SK-N-SH treated with all-trans-retinoic acid at 6 μM for 48 hours (cell line): ENCODE measurements at regions not wholly inside any gene's neighbourhood (a gene's known extent, or its start where the extent isn't known, plus 50 kb on each side); places are given as distances from the start of the nearest gene placed in this dataset.

Experiments
- ATAC-seq: fragments of 200-7000 bp; cut with Tn5 transposase; 3 replicates; pipeline ENCODE4 v1.9.1; 2020; ENCODE audit warnings: mild to moderate bottlenecking, moderate library complexity
- ARNTL ChIP-seq: fragments of 450-650 bp; formaldehyde crosslinking; IDR thresholded peaks from 2 replicates; pipeline ENCODE4 v1.5.0; 2020; ENCODE audit warnings: low read depth, mild to moderate bottlenecking, moderate library complexity, borderline replicate concordance
- BACH2 ChIP-seq: fragments of 250-450 bp; sonication (Bioruptor Pico); IDR thresholded peaks from 2 replicates; pipeline ENCODE4 v1.9.0; 2021; ENCODE audit warnings: mild to moderate bottlenecking, borderline replicate concordance
- CSDC2 ChIP-seq: fragments of 250-450 bp; sonication (Bioruptor Pico); IDR thresholded peaks from 2 replicates; pipeline ENCODE4 v1.5.0; 2020; ENCODE audit warnings: mild to moderate bottlenecking, moderate library complexity
- ESRRG ChIP-seq: fragments of 250-450 bp; sonication (Bioruptor Pico); IDR thresholded peaks from 2 replicates; pipeline ENCODE4 v1.6.1; 2021; ENCODE audit warnings: mild to moderate bottlenecking
- GLIS3 ChIP-seq: fragments of 250-450 bp; sonication (Bioruptor Pico); IDR thresholded peaks from 2 replicates; pipeline ENCODE4 v1.5.0; 2020; ENCODE audit warnings: mild to moderate bottlenecking, moderate library complexity
- ISL1 ChIP-seq: fragments of 250-450 bp; sonication (Bioruptor Pico); IDR thresholded peaks from 2 replicates; pipeline ENCODE4 v2.1.2; 2022; ENCODE audit warnings: mild to moderate bottlenecking, moderate library complexity
- OSR1 ChIP-seq: fragments of 250-450 bp; sonication (Bioruptor Pico); IDR thresholded peaks from 2 replicates; pipeline ENCODE4 v1.8.0; 2022; ENCODE audit warnings: moderate library complexity, mild to moderate bottlenecking, inconsistent platforms
- PPARA ChIP-seq: fragments of 250-450 bp; sonication (Bioruptor Pico); IDR thresholded peaks from 2 replicates; pipeline ENCODE4 v1.5.0; 2020; ENCODE audit warnings: mild to moderate bottlenecking, borderline replicate concordance
- RARB ChIP-seq: fragments of 250-450 bp; sonication (Bioruptor Pico); IDR thresholded peaks from 2 replicates; pipeline ENCODE4 v1.8.0; 2021; ENCODE audit warnings: mild to moderate bottlenecking, moderate library complexity
- SNAI2 ChIP-seq: fragments of 250-450 bp; sonication (Bioruptor Pico); IDR thresholded peaks from 2 replicates; pipeline ENCODE4 v1.5.0; 2020; ENCODE audit warnings: mild to moderate bottlenecking, moderate library complexity
- TCF4 ChIP-seq: fragments of 250-450 bp; sonication (Bioruptor Pico); IDR thresholded peaks from 2 replicates; pipeline ENCODE4 v1.8.0; 2021; ENCODE audit warnings: mild to moderate bottlenecking, moderate library complexity, borderline replicate concordance
- TOX ChIP-seq: fragments of 250-450 bp; sonication (Bioruptor Pico); IDR thresholded peaks from 2 replicates; pipeline ENCODE4 v1.8.0; 2021; ENCODE audit warnings: mild to moderate bottlenecking, moderate library complexity, borderline replicate concordance
- ZC3H10 ChIP-seq: fragments of 250-450 bp; sonication (Bioruptor Pico); IDR thresholded peaks from 2 replicates; pipeline ENCODE4 v1.5.1; 2021; ENCODE audit warnings: mild to moderate bottlenecking, moderate library complexity
- ZFP30 ChIP-seq: fragments of 450-650 bp; formaldehyde crosslinking; IDR thresholded peaks from 2 replicates; pipeline ENCODE4 v1.5.0; 2022; ENCODE audit warnings: mild to moderate bottlenecking, moderate library complexity
- ZNF565 ChIP-seq: fragments of 450-650 bp; formaldehyde crosslinking; conservative IDR thresholded peaks from 2 replicates; pipeline ENCODE4 v1.5.0; 2020; ENCODE audit warnings: low read depth, mild to moderate bottlenecking, moderate library complexity
- ZNF70 ChIP-seq: fragments of 450-650 bp; formaldehyde crosslinking; IDR thresholded peaks from 2 replicates; pipeline ENCODE4 v1.5.0; 2020; ENCODE audit warnings: mild to moderate bottlenecking, moderate library complexity
- ZNF8 ChIP-seq: fragments of 450-650 bp; formaldehyde crosslinking; IDR thresholded peaks from 2 replicates; pipeline ENCODE4 v1.5.0; 2020; ENCODE audit warnings: mild to moderate bottlenecking, moderate library complexity
- TF ChIP-seq, protein P1 (sequence below): fragments of 250-450 bp; sonication (Bioruptor Pico); IDR thresholded peaks from 2 replicates; pipeline ENCODE4 v1.8.0; 2020; ENCODE audit warnings: mild to moderate bottlenecking, moderate library complexity, borderline replicate concordance
- TF ChIP-seq, protein P2 (sequence below): fragments of 250-450 bp; sonication (Bioruptor Pico); IDR thresholded peaks from 2 replicates; pipeline ENCODE4 v1.5.1; 2021; ENCODE audit warnings: mild to moderate bottlenecking, moderate library complexity
- TF ChIP-seq, protein P3 (sequence below): fragments of 250-450 bp; sonication (Bioruptor Pico); IDR thresholded peaks from 2 replicates; pipeline ENCODE4 v1.5.0; 2020; ENCODE audit warnings: mild to moderate bottlenecking, moderate library complexity
- TF ChIP-seq, protein P4 (sequence below): fragments of 250-450 bp; sonication (Bioruptor Pico); IDR thresholded peaks from 2 replicates; pipeline ENCODE4 v1.8.0; 2021; ENCODE audit warnings: low read depth, mild to moderate bottlenecking, moderate library complexity, borderline replicate concordance
- TF ChIP-seq, protein P5 (sequence below): fragments of 250-450 bp; sonication (Bioruptor Pico); IDR thresholded peaks from 2 replicates; pipeline ENCODE4 v1.5.1; 2020; ENCODE audit warnings: low read depth, mild to moderate bottlenecking, moderate library complexity

DNA sequence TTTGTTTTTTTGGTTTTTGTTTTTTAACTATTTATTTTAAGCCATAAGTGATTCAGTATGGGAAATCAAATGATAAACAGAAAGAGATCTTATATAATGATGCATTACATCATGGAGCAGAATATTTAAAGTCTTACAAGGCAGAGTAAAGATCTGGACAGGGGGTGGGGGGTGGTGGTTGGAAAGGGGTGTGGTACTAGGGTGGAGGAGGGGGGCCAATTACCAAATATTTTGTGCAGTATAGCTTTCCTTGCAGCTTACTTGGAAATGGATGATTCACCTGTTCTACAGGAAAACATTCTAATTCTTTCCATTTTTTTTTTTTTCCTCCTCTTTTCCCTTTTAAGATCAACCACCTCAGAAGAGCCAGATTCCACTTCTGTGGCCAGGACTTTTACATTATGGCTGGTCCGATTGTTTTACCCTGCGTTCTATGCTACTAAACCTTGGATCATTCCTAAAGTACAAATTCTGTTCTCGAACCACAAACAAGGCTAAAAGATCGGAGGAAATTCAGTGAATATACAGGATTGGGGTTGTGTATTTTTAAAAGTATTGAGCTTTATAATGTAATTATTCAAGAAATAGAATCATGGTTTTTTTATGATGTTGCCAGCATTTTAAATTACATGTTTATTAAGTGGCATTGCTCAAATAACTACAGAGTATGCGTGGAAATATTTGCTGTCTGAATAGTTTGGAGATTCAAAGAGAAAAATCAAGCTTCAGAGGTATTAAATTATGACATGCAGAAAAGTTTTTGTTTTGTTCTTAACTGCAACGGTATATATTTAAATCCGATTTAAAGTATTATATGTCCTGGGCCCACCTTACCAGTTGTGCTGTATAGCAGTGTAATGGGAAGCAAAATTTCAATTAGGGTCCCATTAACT, 859.5 kb downstream of the USP25 start:
- no peak for ATAC-seq
- TF ChIP-seq ZC3H10 (CRISPR knock-in tag) = no peak
- no peak for TF ChIP-seq ZNF70
- no peak for TF ChIP-seq OSR1 (CRISPR knock-in tag)
- no peak for TF ChIP-seq TCF4
- TF ChIP-seq CSDC2 (CRISPR knock-in tag) = no peak
- TF ChIP-seq, protein P1, sequence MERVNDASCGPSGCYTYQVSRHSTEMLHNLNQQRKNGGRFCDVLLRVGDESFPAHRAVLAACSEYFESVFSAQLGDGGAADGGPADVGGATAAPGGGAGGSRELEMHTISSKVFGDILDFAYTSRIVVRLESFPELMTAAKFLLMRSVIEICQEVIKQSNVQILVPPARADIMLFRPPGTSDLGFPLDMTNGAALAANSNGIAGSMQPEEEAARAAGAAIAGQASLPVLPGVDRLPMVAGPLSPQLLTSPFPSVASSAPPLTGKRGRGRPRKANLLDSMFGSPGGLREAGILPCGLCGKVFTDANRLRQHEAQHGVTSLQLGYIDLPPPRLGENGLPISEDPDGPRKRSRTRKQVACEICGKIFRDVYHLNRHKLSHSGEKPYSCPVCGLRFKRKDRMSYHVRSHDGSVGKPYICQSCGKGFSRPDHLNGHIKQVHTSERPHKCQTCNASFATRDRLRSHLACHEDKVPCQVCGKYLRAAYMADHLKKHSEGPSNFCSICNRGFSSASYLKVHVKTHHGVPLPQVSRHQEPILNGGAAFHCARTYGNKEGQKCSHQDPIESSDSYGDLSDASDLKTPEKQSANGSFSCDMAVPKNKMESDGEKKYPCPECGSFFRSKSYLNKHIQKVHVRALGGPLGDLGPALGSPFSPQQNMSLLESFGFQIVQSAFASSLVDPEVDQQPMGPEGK (CRISPR knock-in tag) = no peak
- TF ChIP-seq BACH2 = no peak
- TF ChIP-seq RARB (CRISPR knock-in tag) = no peak
- no peak for TF ChIP-seq ESRRG (CRISPR knock-in tag)
- TF ChIP-seq, protein P2, sequence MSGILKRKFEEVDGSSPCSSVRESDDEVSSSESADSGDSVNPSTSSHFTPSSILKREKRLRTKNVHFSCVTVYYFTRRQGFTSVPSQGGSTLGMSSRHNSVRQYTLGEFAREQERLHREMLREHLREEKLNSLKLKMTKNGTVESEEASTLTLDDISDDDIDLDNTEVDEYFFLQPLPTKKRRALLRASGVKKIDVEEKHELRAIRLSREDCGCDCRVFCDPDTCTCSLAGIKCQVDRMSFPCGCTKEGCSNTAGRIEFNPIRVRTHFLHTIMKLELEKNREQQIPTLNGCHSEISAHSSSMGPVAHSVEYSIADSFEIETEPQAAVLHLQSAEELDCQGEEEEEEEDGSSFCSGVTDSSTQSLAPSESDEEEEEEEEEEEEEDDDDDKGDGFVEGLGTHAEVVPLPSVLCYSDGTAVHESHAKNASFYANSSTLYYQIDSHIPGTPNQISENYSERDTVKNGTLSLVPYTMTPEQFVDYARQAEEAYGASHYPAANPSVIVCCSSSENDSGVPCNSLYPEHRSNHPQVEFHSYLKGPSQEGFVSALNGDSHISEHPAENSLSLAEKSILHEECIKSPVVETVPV (CRISPR knock-in tag) = no peak
- no peak for TF ChIP-seq ZNF8
- no peak for TF ChIP-seq TOX
- TF ChIP-seq ZNF565 = no peak
- TF ChIP-seq, protein P3, sequence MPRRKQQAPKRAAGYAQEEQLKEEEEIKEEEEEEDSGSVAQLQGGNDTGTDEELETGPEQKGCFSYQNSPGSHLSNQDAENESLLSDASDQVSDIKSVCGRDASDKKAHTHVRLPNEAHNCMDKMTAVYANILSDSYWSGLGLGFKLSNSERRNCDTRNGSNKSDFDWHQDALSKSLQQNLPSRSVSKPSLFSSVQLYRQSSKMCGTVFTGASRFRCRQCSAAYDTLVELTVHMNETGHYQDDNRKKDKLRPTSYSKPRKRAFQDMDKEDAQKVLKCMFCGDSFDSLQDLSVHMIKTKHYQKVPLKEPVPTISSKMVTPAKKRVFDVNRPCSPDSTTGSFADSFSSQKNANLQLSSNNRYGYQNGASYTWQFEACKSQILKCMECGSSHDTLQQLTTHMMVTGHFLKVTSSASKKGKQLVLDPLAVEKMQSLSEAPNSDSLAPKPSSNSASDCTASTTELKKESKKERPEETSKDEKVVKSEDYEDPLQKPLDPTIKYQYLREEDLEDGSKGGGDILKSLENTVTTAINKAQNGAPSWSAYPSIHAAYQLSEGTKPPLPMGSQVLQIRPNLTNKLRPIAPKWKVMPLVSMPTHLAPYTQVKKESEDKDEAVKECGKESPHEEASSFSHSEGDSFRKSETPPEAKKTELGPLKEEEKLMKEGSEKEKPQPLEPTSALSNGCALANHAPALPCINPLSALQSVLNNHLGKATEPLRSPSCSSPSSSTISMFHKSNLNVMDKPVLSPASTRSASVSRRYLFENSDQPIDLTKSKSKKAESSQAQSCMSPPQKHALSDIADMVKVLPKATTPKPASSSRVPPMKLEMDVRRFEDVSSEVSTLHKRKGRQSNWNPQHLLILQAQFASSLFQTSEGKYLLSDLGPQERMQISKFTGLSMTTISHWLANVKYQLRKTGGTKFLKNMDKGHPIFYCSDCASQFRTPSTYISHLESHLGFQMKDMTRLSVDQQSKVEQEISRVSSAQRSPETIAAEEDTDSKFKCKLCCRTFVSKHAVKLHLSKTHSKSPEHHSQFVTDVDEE (CRISPR knock-in tag) = no peak
- no peak for TF ChIP-seq GLIS3 (CRISPR knock-in tag)
- TF ChIP-seq ZFP30 = no peak
- no peak for TF ChIP-seq SNAI2 (CRISPR knock-in tag)
- no peak for TF ChIP-seq ARNTL
- TF ChIP-seq, all 23 proteins: peak for 0

DNA sequence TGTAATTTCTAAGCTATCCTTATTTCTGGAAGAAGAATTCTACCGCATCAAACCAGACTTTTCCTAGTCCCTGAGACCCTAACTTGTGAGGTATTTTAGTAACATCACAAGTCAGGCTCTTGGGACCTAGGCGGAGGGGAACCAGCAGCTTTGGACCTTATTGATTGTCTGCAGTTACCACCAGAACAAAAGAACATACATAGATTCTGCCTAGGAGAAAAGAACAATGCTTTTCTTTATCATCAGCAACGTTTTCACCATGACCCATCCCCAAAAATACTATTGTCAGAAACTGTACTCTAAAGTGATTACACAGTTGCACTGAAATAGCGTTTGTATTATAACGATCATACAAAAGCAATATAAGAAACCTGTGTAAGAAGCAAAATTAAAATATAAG, 860.4 kb downstream of the USP25 start:
- no peak for ATAC-seq
- TF ChIP-seq, protein P2 (CRISPR knock-in tag) = no peak
- no peak for TF ChIP-seq ARNTL
- TF ChIP-seq, protein P3 (CRISPR knock-in tag) = no peak
- TF ChIP-seq, all 23 proteins: peak for 0

DNA sequence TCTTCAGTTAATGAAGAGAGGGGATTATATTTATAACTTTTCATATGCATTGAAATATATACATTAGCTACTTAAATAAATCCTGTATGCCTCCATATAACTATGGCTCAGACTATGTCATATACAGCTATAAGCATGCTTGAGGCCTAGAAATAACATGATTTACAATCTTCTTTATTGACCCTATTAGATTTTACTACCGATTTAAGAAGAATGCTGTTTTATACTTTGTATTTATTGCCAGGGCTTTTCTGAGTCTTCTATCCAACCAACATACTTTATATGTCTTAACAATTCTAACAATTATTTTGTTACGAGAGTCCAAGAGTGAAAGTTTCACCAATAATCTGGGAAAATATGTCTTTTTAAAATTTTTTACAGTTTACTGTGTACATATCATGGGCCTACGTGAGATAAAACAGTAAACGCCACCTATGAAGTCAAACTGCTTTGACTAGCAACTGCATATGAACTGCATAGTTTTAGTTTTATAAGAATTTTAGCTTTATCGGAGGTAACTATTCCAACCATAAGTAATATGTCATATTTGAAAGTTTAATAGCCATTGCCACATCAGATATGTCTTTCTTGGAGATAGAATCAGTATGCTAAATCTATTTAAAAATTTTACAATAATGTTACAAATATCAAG, 861.0 kb downstream of the USP25 start:
- ATAC-seq = no peak
- TF ChIP-seq ZC3H10 (CRISPR knock-in tag) (no peak), GLIS3 (CRISPR knock-in tag) (no peak), BACH2 (no peak), ZFP30 (no peak), RARB (CRISPR knock-in tag) (no peak), ZNF8 (no peak), ISL1 (CRISPR knock-in tag) (no peak), PPARA (CRISPR knock-in tag) (no peak), OSR1 (CRISPR knock-in tag) (no peak), ZNF70 (no peak), ESRRG (CRISPR knock-in tag) (no peak)
- TF ChIP-seq, protein P4, sequence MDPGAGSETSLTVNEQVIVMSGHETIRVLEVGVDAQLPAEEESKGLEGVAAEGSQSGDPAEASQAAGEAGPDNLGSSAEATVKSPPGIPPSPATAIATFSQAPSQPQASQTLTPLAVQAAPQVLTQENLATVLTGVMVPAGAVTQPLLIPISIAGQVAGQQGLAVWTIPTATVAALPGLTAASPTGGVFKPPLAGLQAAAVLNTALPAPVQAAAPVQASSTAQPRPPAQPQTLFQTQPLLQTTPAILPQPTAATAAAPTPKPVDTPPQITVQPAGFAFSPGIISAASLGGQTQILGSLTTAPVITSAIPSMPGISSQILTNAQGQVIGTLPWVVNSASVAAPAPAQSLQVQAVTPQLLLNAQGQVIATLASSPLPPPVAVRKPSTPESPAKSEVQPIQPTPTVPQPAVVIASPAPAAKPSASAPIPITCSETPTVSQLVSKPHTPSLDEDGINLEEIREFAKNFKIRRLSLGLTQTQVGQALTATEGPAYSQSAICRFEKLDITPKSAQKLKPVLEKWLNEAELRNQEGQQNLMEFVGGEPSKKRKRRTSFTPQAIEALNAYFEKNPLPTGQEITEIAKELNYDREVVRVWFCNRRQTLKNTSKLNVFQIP (CRISPR knock-in tag) = no peak
- TF ChIP-seq, protein P5, sequence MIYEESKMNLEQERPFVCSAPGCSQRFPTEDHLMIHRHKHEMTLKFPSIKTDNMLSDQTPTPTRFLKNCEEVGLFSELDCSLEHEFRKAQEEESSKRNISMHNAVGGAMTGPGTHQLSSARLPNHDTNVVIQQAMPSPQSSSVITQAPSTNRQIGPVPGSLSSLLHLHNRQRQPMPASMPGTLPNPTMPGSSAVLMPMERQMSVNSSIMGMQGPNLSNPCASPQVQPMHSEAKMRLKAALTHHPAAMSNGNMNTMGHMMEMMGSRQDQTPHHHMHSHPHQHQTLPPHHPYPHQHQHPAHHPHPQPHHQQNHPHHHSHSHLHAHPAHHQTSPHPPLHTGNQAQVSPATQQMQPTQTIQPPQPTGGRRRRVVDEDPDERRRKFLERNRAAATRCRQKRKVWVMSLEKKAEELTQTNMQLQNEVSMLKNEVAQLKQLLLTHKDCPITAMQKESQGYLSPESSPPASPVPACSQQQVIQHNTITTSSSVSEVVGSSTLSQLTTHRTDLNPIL (CRISPR knock-in tag) = no peak
